Heart right ventricle (tissue), 16 donors: ENCODE measurements at regions not wholly inside any gene's neighbourhood (a gene's known extent, or its start where the extent isn't known, plus 50 kb on each side); places are given as distances from the start of the nearest gene placed in this dataset.

Source experiments
- ATAC-seq, 8 donors: fragments of 200-7000 bp; cut with Tn5 transposase; one replicate each; pipeline ENCODE4 v1.9.1; 2020; ENCODE audit warnings: mild to moderate bottlenecking in 8 of 8, moderate library complexity in 8 of 8, moderate number of reproducible peaks in 1 of 8
- DNase-seq, 2 donors: peaks; one replicate each; pipeline ENCODE4 v3.0.0-alpha.2; 2020
- H3K27ac ChIP-seq, 10 donors: fragments of 200-600 bp; sonication (generic) in 2 of 10; one replicate each; pipeline versions ENCODE4 v1.5.0 to v1.8.0; 2020 to 2022; ENCODE audit warnings: mild to moderate bottlenecking in 3 of 10
- H3K27me3 ChIP-seq, 7 donors: fragments of 200-600 bp; one replicate each; pipeline ENCODE4 v1.8.0; 2021 to 2022; ENCODE audit warnings: mild to moderate bottlenecking in 2 of 7
- H3K36me3 ChIP-seq, 9 donors: fragments of 200-600 bp; sonication (generic) in 1 of 9; one replicate each; pipeline versions ENCODE4 v1.5.0 to v1.8.0; 2020 to 2022; ENCODE audit warnings: mild to moderate bottlenecking in 2 of 9
- H3K4me1 ChIP-seq, 9 donors: fragments of 200-600 bp; sonication (generic) in 1 of 9; one replicate each; pipeline versions ENCODE4 v1.5.0 to v1.8.0; 2020 to 2022; ENCODE audit warnings: mild to moderate bottlenecking in 4 of 9
- H3K4me3 ChIP-seq, 10 donors: fragments of 200-600 bp; sonication (generic) in 2 of 10; one replicate each; pipeline versions ENCODE4 v1.5.0 to v1.8.0; 2020 to 2022; ENCODE audit warnings: mild to moderate bottlenecking in 7 of 10, moderate library complexity in 2 of 10
- H3K9me3 ChIP-seq, 11 donors: fragments of 200-600 bp in 10 of 11; sonication (generic) in 2 of 11; one replicate each; pipeline versions ENCODE4 v1.5.0 to v1.8.0; 2013 to 2022; ENCODE audit warnings: mild to moderate bottlenecking in 2 of 11, control low read depth in 1 of 11, moderate library complexity in 1 of 11
- WGBS, 2 donors: extraction: QIAGEN DNeasy Blood & Tissue Kit; methylation state at CpG; one replicate each; pipeline ENCODE4 v1.1.7; 2013; ENCODE audit warnings: inconsistent platforms in 1 of 2; 5-methylcytosine and 5-hydroxymethylcytosine counted together
- intact Hi-C, 10 donors: fragments of 100-400 bp; cut with DNase I; formaldehyde crosslinking; loops; one replicate each; pipeline versions ENCODE4 v1.11.1 to v1.14.2; 2022
- TF ChIP-seq, protein P1 (sequence below), 9 donors: fragments of 200-600 bp; sonication (generic) in 2 of 9; IDR thresholded peaks; one replicate each; pipeline versions ENCODE4 v1.5.0 to v1.8.0; 2021 to 2022; ENCODE audit warnings: antibody characterized with exemption in 9 of 9, mild to moderate bottlenecking in 5 of 9, moderate library complexity in 1 of 9
- donor health status: Arrhythmogenic right ventricular cardiomyopathy.
- donor health status: ischemic (EF 13 %, LVEDD 7.1; RV severe dilation, severe dysfunction).
- donor health status: healthy with polysubstance abuse.
- donor health status: DM: no; HTN: yes; CAD: no.
- donor health status: DM: no; HTN: no; CAD: no.
- donor health status: ischemic (EF 25% LVEDD 6.9; RV normal size, moderate dysfunction).
- donor health status: ischemic (EF 25% LVEDD 5.7; RV mildly dilated, moderate dysfunction).
- donor health status: healthy.
- donor health status: DM: yes; HTN: yes; CAD: no.
- donor health status: Ischemic cardiomyopathy.
- donor health status: ischemic (EF 35%, LVEDD 5.7; RV mildly dilated, moderate dysfunction).
- donor health status: nonischemic (EF 11% LVEDD 7.7; RV severe dilation, severe dysfunction).
- donor health status: DM: yes; HTN: yes; CAD: no.
- donor health status: PGD.
- donor health status: ischemic (EF 29% LVEDD 5.4; RV normal size, mild dysfunction).
- donor health status: nonischemic (EF 23%, LVEDD 6.1; RV moderate dilation, normal function).

GRCh38 chr13:97107815-97108529 lies 113.7 kb upstream of the OXGR1 start:
- Histone ChIP-seq H3K9me3 (no peaks in the 10 kb centered on the region), H3K27ac (no peak overlapping the region), H3K27me3 (no peaks in the 10 kb centered on the region), H3K4me3 (no peak overlapping the region), H3K4me1 (peaks cover 0 to 22% (median 9%) of the 10 kb centered on the region in 9 donors), H3K36me3 (no peaks in the 10 kb centered on the region)
- 78 to 82% methylated on average over 12 of the region's 12 CpGs for WGBS, 2 donors
- TF ChIP-seq, protein P1, sequence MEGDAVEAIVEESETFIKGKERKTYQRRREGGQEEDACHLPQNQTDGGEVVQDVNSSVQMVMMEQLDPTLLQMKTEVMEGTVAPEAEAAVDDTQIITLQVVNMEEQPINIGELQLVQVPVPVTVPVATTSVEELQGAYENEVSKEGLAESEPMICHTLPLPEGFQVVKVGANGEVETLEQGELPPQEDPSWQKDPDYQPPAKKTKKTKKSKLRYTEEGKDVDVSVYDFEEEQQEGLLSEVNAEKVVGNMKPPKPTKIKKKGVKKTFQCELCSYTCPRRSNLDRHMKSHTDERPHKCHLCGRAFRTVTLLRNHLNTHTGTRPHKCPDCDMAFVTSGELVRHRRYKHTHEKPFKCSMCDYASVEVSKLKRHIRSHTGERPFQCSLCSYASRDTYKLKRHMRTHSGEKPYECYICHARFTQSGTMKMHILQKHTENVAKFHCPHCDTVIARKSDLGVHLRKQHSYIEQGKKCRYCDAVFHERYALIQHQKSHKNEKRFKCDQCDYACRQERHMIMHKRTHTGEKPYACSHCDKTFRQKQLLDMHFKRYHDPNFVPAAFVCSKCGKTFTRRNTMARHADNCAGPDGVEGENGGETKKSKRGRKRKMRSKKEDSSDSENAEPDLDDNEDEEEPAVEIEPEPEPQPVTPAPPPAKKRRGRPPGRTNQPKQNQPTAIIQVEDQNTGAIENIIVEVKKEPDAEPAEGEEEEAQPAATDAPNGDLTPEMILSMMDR (IDR thresholded peaks at IDR 0.05), result no peak
- intact Hi-C loops, result loop anchor here in 2 of 10 donors (2.0 to 10.0 kb wide), 3 partner anchors 245 to 577 kb away; no protein-coding TSS in a partner anchor
- ATAC-seq, result no peak
- no peak for DNase-seq

DNA sequence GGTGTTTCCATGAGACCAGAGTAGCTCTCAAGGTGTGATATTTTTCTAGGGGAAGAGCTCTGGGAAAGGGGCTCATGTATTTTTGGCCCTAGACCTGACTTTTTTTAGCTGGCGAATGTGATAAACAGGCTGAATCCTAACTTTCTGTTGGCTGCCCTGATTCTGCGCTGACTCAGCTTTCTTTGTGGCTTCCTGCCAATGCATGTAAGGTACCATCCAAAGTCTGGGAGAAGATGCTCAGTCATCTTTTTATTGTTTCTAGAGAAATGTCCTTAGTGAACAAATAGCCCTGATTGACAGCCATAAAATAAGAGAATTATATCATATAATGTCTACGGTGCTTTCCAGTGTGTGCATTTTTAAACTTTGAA lies 113.6 kb upstream of the MBNL2 start:
- Histone ChIP-seq H3K27me3 (no peaks in the 10 kb centered on the region), H3K4me1 (peaks cover 0 to 22% (median 9%) of the 10 kb centered on the region in 9 donors), H3K4me3 (no peak overlapping the region), H3K36me3 (no peaks in the 10 kb centered on the region), H3K9me3 (no peaks in the 10 kb centered on the region), H3K27ac (no peak overlapping the region)
- ATAC-seq, result no peak
- intact Hi-C loops, result loop anchor here in 2 of 10 donors (2.0 to 10.0 kb wide), 3 partner anchors 244 to 576 kb away; no protein-coding TSS in a partner anchor
- WGBS, 2 donors, result 80 to 82% methylated on average over 3 of the region's 3 CpGs
- TF ChIP-seq, protein P1 (IDR thresholded peaks at IDR 0.05), result no peak
- DNase-seq, result no peak

DNA sequence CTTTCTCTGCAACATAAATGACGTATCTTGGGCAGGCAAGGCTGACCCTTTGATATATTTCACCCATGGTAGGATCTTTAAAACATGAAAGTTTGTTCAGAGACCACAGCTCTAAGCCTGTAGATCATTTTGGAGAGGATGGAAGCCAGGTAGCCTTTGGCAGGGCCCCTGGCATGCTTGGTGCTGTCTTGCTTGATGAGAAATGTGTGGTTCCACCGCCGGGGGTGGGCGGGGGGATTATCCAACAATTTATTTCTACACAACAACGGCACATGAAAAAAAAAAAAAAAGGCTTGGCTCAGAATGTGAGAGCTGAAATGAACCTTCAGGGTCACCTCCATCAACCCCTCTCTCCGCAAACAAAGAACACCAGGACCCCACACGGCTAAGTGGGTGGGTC lies 112.9 kb upstream of the MBNL2 start:
- peaks cover 0 to 25% (median 16%) of the 10 kb centered on the region in 9 donors for H3K4me1 ChIP-seq
- intact Hi-C loops, result loop anchor here in 2 of 10 donors (1.0 to 10.0 kb wide), 4 partner anchors 235 to 576 kb away; no protein-coding TSS in a partner anchor
- H3K27ac ChIP-seq, result peak overlapping the region in 4 of 10 donors; percentile 35 to 60 (median 48)
- H3K4me3 ChIP-seq, result peak overlapping the region in 5 of 10 donors; percentile 13 to 38 (median 26)
- no peak for DNase-seq
- H3K27me3 ChIP-seq, result peaks cover 0 to 2% (median 0%) of the 10 kb centered on the region in 7 donors
- TF ChIP-seq, protein P1 (IDR thresholded peaks at IDR 0.05), result no peak
- WGBS, 2 donors, result 80 to 81% methylated on average over 7 of the region's 7 CpGs
- H3K36me3 ChIP-seq, result no peaks in the 10 kb centered on the region
- no peak for ATAC-seq
- no peaks in the 10 kb centered on the region for H3K9me3 ChIP-seq

DNA sequence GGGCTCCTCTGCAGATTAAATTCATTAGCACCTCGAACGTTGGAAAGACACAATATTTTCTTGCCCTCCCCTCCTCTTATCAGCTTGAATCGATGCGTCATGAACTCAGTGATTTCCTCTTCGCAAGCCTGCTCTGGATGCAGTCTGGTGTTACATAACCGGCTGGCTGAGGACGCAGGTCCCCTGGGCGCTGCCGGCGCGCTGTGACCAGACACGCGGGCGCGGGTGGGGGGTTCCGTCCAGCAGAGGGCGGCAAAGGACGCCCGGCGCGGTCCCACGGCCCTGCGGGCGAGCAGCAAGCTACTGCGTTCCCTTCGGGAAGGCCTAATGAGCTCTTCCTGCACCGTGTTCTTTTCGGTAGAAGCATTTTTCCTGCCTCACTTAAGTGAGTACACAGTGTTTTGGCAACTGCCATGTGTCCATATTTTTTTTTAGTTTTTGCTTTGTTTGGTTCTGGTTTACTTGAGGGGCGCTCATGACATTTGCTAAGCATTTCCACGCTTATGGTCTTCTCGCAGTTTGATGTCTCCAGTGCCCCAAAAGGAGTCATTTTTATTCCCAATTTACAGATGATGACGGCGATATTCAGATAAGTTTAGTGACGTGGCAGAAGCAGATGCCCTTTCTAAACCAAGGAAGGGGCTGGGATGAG lies 112.2 kb upstream of the MBNL2 start:
- TF ChIP-seq, protein P1 (IDR thresholded peaks at IDR 0.05), result peak; percentile 94 to 100 (median 99)
- WGBS, 2 donors, result 11 to 12% methylated on average over 34 of the region's 34 CpGs
- DNase-seq (peak; percentile 91 to 94), ATAC-seq (peak; percentile 96 to 98 (median 98))
- intact Hi-C loops, result loop anchor here (1.0 to 10.0 kb wide), 18 partner anchors 102 to 575 kb away; partner anchors contain the start of gene MBNL2 (in 1 of the 10)
- Histone ChIP-seq H3K27ac (peak overlapping the region in 5 of 10 donors; percentile 24 to 60 (median 45)), H3K36me3 (no peaks in the 10 kb centered on the region), H3K4me1 (peaks cover 0 to 32% (median 23%) of the 10 kb centered on the region in 9 donors), H3K9me3 (no peaks in the 10 kb centered on the region), H3K4me3 (peak overlapping the region in 7 of 10 donors; percentile 5 to 38 (median 26)), H3K27me3 (peaks cover 0 to 5% (median 0%) of the 10 kb centered on the region in 7 donors)
